Keratinocyte (primary cell): ENCODE measurements at regions not wholly inside any gene's neighbourhood (a gene's known extent, or its start where the extent isn't known, plus 50 kb on each side); places are given as distances from the start of the nearest gene placed in this dataset.

Experiments
- EZH2 ChIP-seq: IDR thresholded peaks from one replicate; pipeline ENCODE4 v1.6.1; 2012; ENCODE audit warnings: inconsistent platforms, mild to moderate bottlenecking, low read length, moderate library complexity
- TF ChIP-seq, protein P1 (sequence below), 3 experiments: IDR thresholded peaks in 1 of 3; conservative IDR thresholded peaks in 1 of 3; optimal IDR thresholded peaks in 1 of 3; 2 replicates in 2 of 3; 3 replicates in 1 of 3; pipeline versions ENCODE3 to v1.5.1; 2011; ENCODE audit warnings: low read length in 3 of 3, mild to moderate bottlenecking in 3 of 3, moderate library complexity in 2 of 3, control low read depth in 1 of 3, inconsistent platforms in 1 of 3; ENCODE audit not compliant: insufficient read depth in 2 of 3; ENCODE audit errors: extremely low read depth in 1 of 3

DNA sequence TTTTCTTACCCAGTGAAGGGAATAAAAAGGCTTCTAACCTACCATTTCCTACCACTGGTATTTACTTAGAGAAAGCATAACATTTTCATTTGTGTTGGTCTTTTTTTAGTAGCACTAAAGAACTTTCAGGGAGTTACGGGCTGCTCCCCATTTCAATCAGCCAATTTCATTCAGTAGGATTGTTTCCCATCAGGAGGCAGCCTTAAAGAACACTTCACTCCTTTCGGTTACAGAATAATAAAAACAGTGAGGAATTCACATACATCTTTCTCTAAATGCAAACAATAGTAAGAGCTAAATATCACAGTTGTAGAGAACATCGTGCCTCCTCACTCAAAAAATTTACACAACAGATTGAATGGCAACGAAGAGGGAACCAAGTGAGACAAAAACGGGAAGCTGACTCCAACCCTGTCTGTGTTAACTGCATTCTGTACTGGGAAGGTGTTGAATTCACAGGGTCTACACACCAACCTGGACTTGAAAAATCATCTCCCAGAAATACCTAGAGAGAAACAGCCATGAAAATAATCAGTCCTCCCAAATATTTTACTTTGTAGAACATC is 55.5 kb upstream of the ABLIM1 start:
- no peak for TF ChIP-seq EZH2
- TF ChIP-seq, protein P1, sequence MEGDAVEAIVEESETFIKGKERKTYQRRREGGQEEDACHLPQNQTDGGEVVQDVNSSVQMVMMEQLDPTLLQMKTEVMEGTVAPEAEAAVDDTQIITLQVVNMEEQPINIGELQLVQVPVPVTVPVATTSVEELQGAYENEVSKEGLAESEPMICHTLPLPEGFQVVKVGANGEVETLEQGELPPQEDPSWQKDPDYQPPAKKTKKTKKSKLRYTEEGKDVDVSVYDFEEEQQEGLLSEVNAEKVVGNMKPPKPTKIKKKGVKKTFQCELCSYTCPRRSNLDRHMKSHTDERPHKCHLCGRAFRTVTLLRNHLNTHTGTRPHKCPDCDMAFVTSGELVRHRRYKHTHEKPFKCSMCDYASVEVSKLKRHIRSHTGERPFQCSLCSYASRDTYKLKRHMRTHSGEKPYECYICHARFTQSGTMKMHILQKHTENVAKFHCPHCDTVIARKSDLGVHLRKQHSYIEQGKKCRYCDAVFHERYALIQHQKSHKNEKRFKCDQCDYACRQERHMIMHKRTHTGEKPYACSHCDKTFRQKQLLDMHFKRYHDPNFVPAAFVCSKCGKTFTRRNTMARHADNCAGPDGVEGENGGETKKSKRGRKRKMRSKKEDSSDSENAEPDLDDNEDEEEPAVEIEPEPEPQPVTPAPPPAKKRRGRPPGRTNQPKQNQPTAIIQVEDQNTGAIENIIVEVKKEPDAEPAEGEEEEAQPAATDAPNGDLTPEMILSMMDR (optimal IDR thresholded peaks at IDR 0.05 in 1 of 3, IDR thresholded peaks at IDR 0.05 in 1 of 3, conservative IDR thresholded peaks at IDR 0.05 in 1 of 3; ENCODE audit: extremely low read depth in 1 of 3, insufficient read depth in 2 of 3, low read length in 3 of 3) = no peak
